ENCODE measurements at regions not wholly inside any gene's neighbourhood (a gene's known extent, or its start where the extent isn't known, plus 50 kb on each side); places are given as distances from the start of the nearest gene placed in this dataset.
"Not testable (repeated sequence)": the region's sequence is repeated elsewhere in the genome, so short reads cannot be mapped to it uniquely, and the experiment has no call there.

GRCh38 chr15:31609906-31610305 is 283.3 kb downstream of the KLF13 start:
- Histone ChIP-seq H3K9ac (ENCODE audit: low read length) (no peak overlapping the region), H3K4me1 (ENCODE audit: control insufficient read depth, insufficient read depth, low read length) (peaks cover 10% of the 10 kb centered on the region), H3K27ac (ENCODE audit: low read depth, low read length) (no peak overlapping the region), H3K9me3 (ENCODE audit: control insufficient read depth, insufficient read depth, low read depth, low read length) (no peaks in the 10 kb centered on the region), H3K4me3 (ENCODE audit: low read depth, low read length) (no peak overlapping the region), H3K27me3 (ENCODE audit: control insufficient read depth, insufficient read depth, low read length) (no peaks in the 10 kb centered on the region), H3K36me3 (ENCODE audit: control insufficient read depth, insufficient read depth, low read length) (no peaks in the 10 kb centered on the region)

GRCh38 chr15:31615643-31616415 is 289.2 kb downstream of the KLF13 start:
- Histone ChIP-seq H3K9me3 (ENCODE audit: control insufficient read depth, insufficient read depth, low read depth, low read length) (no peaks in the 10 kb centered on the region), H3K27ac (ENCODE audit: low read depth, low read length) (no peak overlapping the region), H3K36me3 (ENCODE audit: control insufficient read depth, insufficient read depth, low read length) (no peaks in the 10 kb centered on the region), H3K4me3 (ENCODE audit: low read depth, low read length) (no peak overlapping the region), H3K27me3 (ENCODE audit: control insufficient read depth, insufficient read depth, low read length) (no peaks in the 10 kb centered on the region), H3K9ac (ENCODE audit: low read length) (no peak overlapping the region), H3K4me1 (ENCODE audit: control insufficient read depth, insufficient read depth, low read length) (no peaks in the 10 kb centered on the region)

- peaks cover 12% of the 10 kb centered on the region; the same call in 1 of the 2 replicates for H3K9me3 ChIP-seq (ENCODE audit: control insufficient read depth, insufficient read depth, low read depth, low read length)
- not testable (repeated sequence) for H3K4me3 ChIP-seq (ENCODE audit: low read depth, low read length); H3K27ac ChIP-seq (ENCODE audit: low read depth, low read length); H3K4me1 ChIP-seq (ENCODE audit: control insufficient read depth, insufficient read depth, low read length); H3K27me3 ChIP-seq (ENCODE audit: control insufficient read depth, insufficient read depth, low read length); H3K9ac ChIP-seq (ENCODE audit: low read length); H3K36me3 ChIP-seq (ENCODE audit: control insufficient read depth, insufficient read depth, low read length)
These were observed 296.7 kb downstream of the KLF13 start for GRCh38 chr15:31623297-31623696.

GRCh38 chr15:31624115-31624514 is 297.5 kb downstream of the KLF13 start:
- H3K9me3 ChIP-seq (ENCODE audit: control insufficient read depth, insufficient read depth, low read depth, low read length): peaks cover 12% of the 10 kb centered on the region; the same call in 1 of the 2 replicates
- not testable (repeated sequence) for H3K9ac ChIP-seq (ENCODE audit: low read length); H3K4me3 ChIP-seq (ENCODE audit: low read depth, low read length); H3K4me1 ChIP-seq (ENCODE audit: control insufficient read depth, insufficient read depth, low read length); H3K36me3 ChIP-seq (ENCODE audit: control insufficient read depth, insufficient read depth, low read length); H3K27ac ChIP-seq (ENCODE audit: low read depth, low read length); H3K27me3 ChIP-seq (ENCODE audit: control insufficient read depth, insufficient read depth, low read length)

- H3K27ac ChIP-seq (ENCODE audit: low read depth, low read length); H3K4me1 ChIP-seq (ENCODE audit: control insufficient read depth, insufficient read depth, low read length); H3K4me3 ChIP-seq (ENCODE audit: low read depth, low read length); H3K36me3 ChIP-seq (ENCODE audit: control insufficient read depth, insufficient read depth, low read length); H3K27me3 ChIP-seq (ENCODE audit: control insufficient read depth, insufficient read depth, low read length); H3K9ac ChIP-seq (ENCODE audit: low read length): not testable (repeated sequence)
- H3K9me3 ChIP-seq (ENCODE audit: control insufficient read depth, insufficient read depth, low read depth, low read length): peaks cover 18% of the 10 kb centered on the region
These were observed 309.1 kb downstream of the KLF13 start for GRCh38 chr15:31635715-31636114.

GRCh38 chr15:31636911-31637310 is 310.3 kb downstream of the KLF13 start:
- H3K27me3 ChIP-seq (ENCODE audit: control insufficient read depth, insufficient read depth, low read length); H3K4me3 ChIP-seq (ENCODE audit: low read depth, low read length); H3K4me1 ChIP-seq (ENCODE audit: control insufficient read depth, insufficient read depth, low read length); H3K36me3 ChIP-seq (ENCODE audit: control insufficient read depth, insufficient read depth, low read length); H3K27ac ChIP-seq (ENCODE audit: low read depth, low read length); H3K9ac ChIP-seq (ENCODE audit: low read length): not testable (repeated sequence)
- peaks cover 18% of the 10 kb centered on the region for H3K9me3 ChIP-seq (ENCODE audit: control insufficient read depth, insufficient read depth, low read depth, low read length)

- H3K27me3 ChIP-seq (ENCODE audit: control insufficient read depth, insufficient read depth, low read length): not testable (repeated sequence)
These were observed 317.3 kb downstream of the KLF13 start for GRCh38 chr15:31643955-31644354.

GRCh38 chr15:31644761-31645160 is 318.1 kb downstream of the KLF13 start:
- H3K9me3 ChIP-seq (ENCODE audit: control insufficient read depth, insufficient read depth, low read depth, low read length); H3K27ac ChIP-seq (ENCODE audit: low read depth, low read length); H3K4me3 ChIP-seq (ENCODE audit: low read depth, low read length); H3K4me1 ChIP-seq (ENCODE audit: control insufficient read depth, insufficient read depth, low read length); H3K9ac ChIP-seq (ENCODE audit: low read length); H3K36me3 ChIP-seq (ENCODE audit: control insufficient read depth, insufficient read depth, low read length); H3K27me3 ChIP-seq (ENCODE audit: control insufficient read depth, insufficient read depth, low read length): not testable (repeated sequence)

More at GRCh38 chr15:31643955-31644354, 317.3 kb downstream of the KLF13 start:
- H3K27ac ChIP-seq (ENCODE audit: low read depth, low read length); H3K36me3 ChIP-seq (ENCODE audit: control insufficient read depth, insufficient read depth, low read length); H3K4me1 ChIP-seq (ENCODE audit: control insufficient read depth, insufficient read depth, low read length); H3K4me3 ChIP-seq (ENCODE audit: low read depth, low read length); H3K9ac ChIP-seq (ENCODE audit: low read length); H3K9me3 ChIP-seq (ENCODE audit: control insufficient read depth, insufficient read depth, low read depth, low read length): not testable (repeated sequence)

GRCh38 chr15:31647337-31647826 is 320.7 kb downstream of the KLF13 start:
- H3K27ac ChIP-seq (ENCODE audit: low read depth, low read length); H3K9ac ChIP-seq (ENCODE audit: low read length); H3K4me1 ChIP-seq (ENCODE audit: control insufficient read depth, insufficient read depth, low read length); H3K9me3 ChIP-seq (ENCODE audit: control insufficient read depth, insufficient read depth, low read depth, low read length); H3K36me3 ChIP-seq (ENCODE audit: control insufficient read depth, insufficient read depth, low read length); H3K27me3 ChIP-seq (ENCODE audit: control insufficient read depth, insufficient read depth, low read length); H3K4me3 ChIP-seq (ENCODE audit: low read depth, low read length): not testable (repeated sequence)

- not testable (repeated sequence) for H3K36me3 ChIP-seq (ENCODE audit: control insufficient read depth, insufficient read depth, low read length); H3K27ac ChIP-seq (ENCODE audit: low read depth, low read length); H3K4me3 ChIP-seq (ENCODE audit: low read depth, low read length); H3K27me3 ChIP-seq (ENCODE audit: control insufficient read depth, insufficient read depth, low read length); H3K9ac ChIP-seq (ENCODE audit: low read length); H3K4me1 ChIP-seq (ENCODE audit: control insufficient read depth, insufficient read depth, low read length); H3K9me3 ChIP-seq (ENCODE audit: control insufficient read depth, insufficient read depth, low read depth, low read length)
These were observed 323.0 kb downstream of the KLF13 start for GRCh38 chr15:31649634-31650033.

GRCh38 chr15:31650055-31650701 is 323.5 kb downstream of the KLF13 start:
- not testable (repeated sequence) for H3K4me3 ChIP-seq (ENCODE audit: low read depth, low read length); H3K9ac ChIP-seq (ENCODE audit: low read length); H3K4me1 ChIP-seq (ENCODE audit: control insufficient read depth, insufficient read depth, low read length); H3K9me3 ChIP-seq (ENCODE audit: control insufficient read depth, insufficient read depth, low read depth, low read length); H3K36me3 ChIP-seq (ENCODE audit: control insufficient read depth, insufficient read depth, low read length); H3K27me3 ChIP-seq (ENCODE audit: control insufficient read depth, insufficient read depth, low read length); H3K27ac ChIP-seq (ENCODE audit: low read depth, low read length)
